Ovary (tissue), 7 donors: ENCODE measurements at regions not wholly inside any gene's neighbourhood (a gene's known extent, or its start where the extent isn't known, plus 50 kb on each side); places are given as distances from the start of the nearest gene placed in this dataset.

Experiments
- DNase-seq, 5 donors: peaks; one replicate each; pipeline ENCODE4 v3.0.0-alpha.2; 2019 to 2020
- H3K27ac ChIP-seq, 2 donors: fragments of 200-600 bp; one replicate each; pipeline versions ENCODE4 v1.5.1 to v1.8.0; 2019 to 2022
- H3K27me3 ChIP-seq: fragments of 200-600 bp; one replicate; pipeline ENCODE4 v1.8.0; 2022
- H3K36me3 ChIP-seq: fragments of 200-600 bp; sonication (generic); one replicate; pipeline ENCODE4 v1.5.1; 2019
- H3K4me1 ChIP-seq: one replicate; pipeline ENCODE4 v1.8.1; 2013; ENCODE audit warnings: mild to moderate bottlenecking, moderate library complexity; ENCODE audit not compliant: insufficient read depth
- H3K4me3 ChIP-seq: fragments of 200-600 bp; sonication (generic); one replicate; pipeline ENCODE4 v1.5.1; 2017
- H3K9me3 ChIP-seq, 2 donors: fragments of 200-600 bp in 1 of 2; sonication (generic) in 1 of 2; one replicate each; pipeline versions ENCODE4 v1.5.1 to v1.8.1; 2013 to 2019; ENCODE audit warnings: mild to moderate bottlenecking in 1 of 2, moderate library complexity in 1 of 2
- CTCF ChIP-seq, 3 donors: fragments of 450-650 bp in 2 of 3; fragments of 200-600 bp in 1 of 3; IDR thresholded peaks; one replicate each; pipeline versions ENCODE4 v1.5.1 to v1.8.0; 2016 to 2022; ENCODE audit warnings: antibody characterized with exemption in 3 of 3, mild to moderate bottlenecking in 1 of 3
- EP300 ChIP-seq: sonication (generic); formaldehyde crosslinking; IDR thresholded peaks from one replicate; pipeline ENCODE4 v1.6.1; 2017; ENCODE audit warnings: antibody characterized with exemption
- POLR2A ChIP-seq: fragments of 450-650 bp; IDR thresholded peaks from one replicate; pipeline ENCODE4 v1.6.1; 2017; ENCODE audit warnings: antibody characterized with exemption, mild to moderate bottlenecking, moderate library complexity
- WGBS, 3 donors: extraction: QIAGEN DNeasy Blood & Tissue Kit in 1 of 3; methylation state at CpG; one replicate each; pipeline versions ENCODE4 v1.1.5 to v1.1.7; 2013 to 2017; 5-methylcytosine and 5-hydroxymethylcytosine counted together
- intact Hi-C, 4 donors: fragments of 100-400 bp; cut with DNase I; formaldehyde crosslinking; loops; one replicate each; pipeline versions ENCODE4 v1.11.0 to v1.15.1; 2022 to 2023
- donor health status: DM: no; HTN: no; CAD: no; lungs with moderate emphysema.
- donor health status: DM: no; HTN: no; CAD: no.
- donor health status: Bipolar disorder and iron deficiency.
- donor health status: DM: no; HTN: no; CAD: no.
- donor health status: DM: yes; HTN: yes; CAD: no.

- intact Hi-C loops, result no loop called here
- no peaks in the 10 kb centered on the region for H3K27me3 ChIP-seq
- no peak overlapping the region for H3K27ac ChIP-seq
- H3K4me1 ChIP-seq, result no peaks in the 10 kb centered on the region
- no peak overlapping the region for H3K4me3 ChIP-seq
- H3K36me3 ChIP-seq, result no peaks in the 10 kb centered on the region
- no peaks in the 10 kb centered on the region for H3K9me3 ChIP-seq
- no peak for DNase-seq
- WGBS, 3 donors, result 76 to 78% (median 78%) methylated on average over 2 of the region's 2 CpGs
- TF ChIP-seq POLR2A (no peak), CTCF (IDR thresholded peaks at IDR 0.05) (no peak), EP300 (no peak)
These were observed 51.3 kb upstream of the CERS6 start for GRCh38 chr2:168404764-168405163.
